ENCODE measurements at regions not wholly inside any gene's neighbourhood (a gene's known extent, or its start where the extent isn't known, plus 50 kb on each side); places are given as distances from the start of the nearest gene placed in this dataset.

- DNase-seq: no peak
Measured at GRCh38 chr18:41829647-41830516, 125.2 kb upstream of the PIK3C3 start.

GRCh38 chr18:41828137-41828536 is 126.9 kb upstream of the PIK3C3 start:
- no peak for DNase-seq

GRCh38 chr18:41820784-41821183 is 134.2 kb upstream of the PIK3C3 start:
- no peak for DNase-seq

GRCh38 chr18:41818381-41819355 is 136.4 kb upstream of the PIK3C3 start:
- no peak for DNase-seq

- DNase-seq: no peak
Measured at GRCh38 chr18:41814651-41815050, 140.4 kb upstream of the PIK3C3 start.

GRCh38 chr18:41809652-41810051 is 145.4 kb upstream of the PIK3C3 start:
- DNase-seq: no peak

GRCh38 chr18:41805341-41805740 is 149.7 kb upstream of the PIK3C3 start:
- no peak for DNase-seq

- DNase-seq: no peak
Measured at GRCh38 chr18:41798879-41799278, 156.2 kb upstream of the PIK3C3 start.

GRCh38 chr18:41790687-41791086 is 164.3 kb upstream of the PIK3C3 start:
- no peak for DNase-seq

GRCh38 chr18:41789001-41789400 is 166.0 kb upstream of the PIK3C3 start:
- DNase-seq: no peak

- DNase-seq: no peak
Measured at GRCh38 chr18:41783879-41784278, 171.2 kb upstream of the PIK3C3 start.

GRCh38 chr18:41783065-41783818 is 171.8 kb upstream of the PIK3C3 start:
- DNase-seq: no peak

GRCh38 chr18:41771973-41772372 is 183.1 kb upstream of the PIK3C3 start:
- DNase-seq: no peak

GRCh38 chr18:41769265-41769664 is 185.8 kb upstream of the PIK3C3 start:
- DNase-seq: no peak

GRCh38 chr18:41768467-41768866 is 186.6 kb upstream of the PIK3C3 start:
- no peak for DNase-seq

GRCh38 chr18:41767960-41768359 is 187.1 kb upstream of the PIK3C3 start:
- DNase-seq: no peak

- DNase-seq: no peak
Measured at GRCh38 chr18:41765460-41765859, 189.6 kb upstream of the PIK3C3 start.

GRCh38 chr18:41763361-41763760 is 191.7 kb upstream of the PIK3C3 start:
- DNase-seq: no peak

- no peak for DNase-seq
Measured at GRCh38 chr18:41761333-41762018, 193.6 kb upstream of the PIK3C3 start.

GRCh38 chr18:41758534-41758933 is 196.5 kb upstream of the PIK3C3 start:
- no peak for DNase-seq

- no peak for DNase-seq
Measured at GRCh38 chr18:41756141-41756540, 198.9 kb upstream of the PIK3C3 start.

- DNase-seq: no peak
Measured at GRCh38 chr18:41754332-41754731, 200.7 kb upstream of the PIK3C3 start.
